ENCODE measurements at regions not wholly inside any gene's neighbourhood (a gene's known extent, or its start where the extent isn't known, plus 50 kb on each side); places are given as distances from the start of the nearest gene placed in this dataset.

- no peak for TF ChIP-seq CTCF (IDR thresholded peaks at IDR 0.05; ENCODE audit: low read depth, low read length)
- no peak for DNase-seq (ENCODE audit: extremely low read depth, low read depth)
These were observed 177.7 kb downstream of the NHLRC3 start for GRCh38 chr13:39215971-39216370.

GRCh38 chr13:39217471-39217870 is 179.2 kb downstream of the NHLRC3 start:
- TF ChIP-seq CTCF (IDR thresholded peaks at IDR 0.05; ENCODE audit: low read depth, low read length) = no peak
- DNase-seq (ENCODE audit: extremely low read depth, low read depth) = no peak

- no peak for DNase-seq (ENCODE audit: extremely low read depth, low read depth)
- TF ChIP-seq CTCF (IDR thresholded peaks at IDR 0.05; ENCODE audit: low read depth, low read length) = no peak
These were observed 186.5 kb downstream of the NHLRC3 start for GRCh38 chr13:39224671-39225240.

GRCh38 chr13:39225860-39226259 is 187.6 kb downstream of the NHLRC3 start:
- no peak for DNase-seq (ENCODE audit: extremely low read depth, low read depth)
- TF ChIP-seq CTCF (IDR thresholded peaks at IDR 0.05; ENCODE audit: low read depth, low read length) = no peak

GRCh38 chr13:39226359-39226758 is 188.1 kb downstream of the NHLRC3 start:
- DNase-seq (ENCODE audit: extremely low read depth, low read depth) = no peak
- no peak for TF ChIP-seq CTCF (IDR thresholded peaks at IDR 0.05; ENCODE audit: low read depth, low read length)

GRCh38 chr13:39232401-39232980 is 194.2 kb downstream of the NHLRC3 start:
- no peak for DNase-seq (ENCODE audit: extremely low read depth, low read depth)
- TF ChIP-seq CTCF (IDR thresholded peaks at IDR 0.05; ENCODE audit: low read depth, low read length) = no peak

GRCh38 chr13:39232999-39233398 is 194.7 kb downstream of the NHLRC3 start:
- TF ChIP-seq CTCF (IDR thresholded peaks at IDR 0.05; ENCODE audit: low read depth, low read length) = no peak
- DNase-seq (ENCODE audit: extremely low read depth, low read depth) = no peak
